ENCODE measurements at regions not wholly inside any gene's neighbourhood (a gene's known extent, or its start where the extent isn't known, plus 50 kb on each side); places are given as distances from the start of the nearest gene placed in this dataset.

DNA sequence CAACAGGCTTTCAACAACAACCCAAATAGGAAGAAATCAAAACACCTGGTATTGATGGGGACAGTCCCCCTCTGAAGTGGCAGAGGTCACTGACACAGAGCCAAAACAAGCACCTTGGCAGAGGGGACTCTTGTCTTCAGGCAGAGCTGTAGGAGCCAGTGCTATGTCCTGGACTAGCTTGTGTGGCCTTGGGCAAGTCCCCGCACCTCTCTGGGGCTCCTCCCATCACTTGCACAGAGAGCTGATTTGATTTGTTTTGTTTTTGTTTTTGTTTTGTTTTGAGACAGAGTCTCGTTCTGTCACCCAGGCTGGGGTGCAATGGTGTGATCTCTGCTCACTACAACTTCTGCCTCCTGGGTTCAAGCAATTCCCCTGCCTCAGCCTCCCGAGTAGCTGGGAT is 100.8 kb downstream of the C9orf50 start:
- Histone ChIP-seq H3K4me2 (no peak overlapping the region), H3F3A (replicated peaks; ENCODE audit: insufficient read depth) (no peaks in the 10 kb centered on the region), H3K9me2 (no peaks in the 10 kb centered on the region), H3K9me3 (0 out of 2 replicates have a peak, but pooled peaks cover 5% of the 10 kb centered on the region), H3K9ac (no peak overlapping the region), H3K79me2 (ENCODE audit: insufficient read depth) (no peaks in the 10 kb centered on the region), H3K27me3 (ENCODE audit: insufficient read depth) (no peaks in the 10 kb centered on the region), H4K20me1 (ENCODE audit: insufficient read depth) (no peaks in the 10 kb centered on the region), H2AFZ (ENCODE audit: low read depth) (no peak overlapping the region), H3K27ac (ENCODE audit: low read depth in 2 of 2, low read length in 1 of 2) (no peak overlapping the region), H3K4me3 (ENCODE audit: low read depth in 2 of 2, low read length in 1 of 2) (no peak overlapping the region), H3K4me1 (ENCODE audit: control insufficient read depth in 1 of 2, insufficient read depth in 2 of 2, low read depth in 1 of 2, low read length in 1 of 2) (peaks cover 0 to 13% of the 10 kb centered on the region in 2 experiments; a peak in 1 of 4 replicates), H3K36me3 (replicated peaks in 1 of 2; ENCODE audit: control insufficient read depth in 1 of 2, insufficient read depth in 2 of 2, low read length in 1 of 2) (no peaks in the 10 kb centered on the region)
- TF ChIP-seq RXRA (IDR thresholded peaks at IDR 0.05; ENCODE audit: borderline replicate concordance, low read depth) (no peak), JUND (IDR thresholded peaks at IDR 0.05) (no peak), RFX5 (IDR thresholded peaks at IDR 0.05; ENCODE audit: low read length) (no peak), TEAD4 (IDR thresholded peaks at IDR 0.05; ENCODE audit: borderline replicate concordance, insufficient read depth) (no peak), RAD21 (IDR thresholded peaks at IDR 0.05; ENCODE audit: low read length) (no peak), RCOR1 (IDR thresholded peaks at IDR 0.05; ENCODE audit: low read length) (no peak), SMC3 (IDR thresholded peaks at IDR 0.05; ENCODE audit: low read depth, low read length) (no peak), POLR2AphosphoS5 (IDR thresholded peaks at IDR 0.05; ENCODE audit: low read depth, low read length) (no peak), CHD2 (IDR thresholded peaks at IDR 0.05; ENCODE audit: low read length, partially characterized antibody) (no peak)
- TF ChIP-seq, protein P1, sequence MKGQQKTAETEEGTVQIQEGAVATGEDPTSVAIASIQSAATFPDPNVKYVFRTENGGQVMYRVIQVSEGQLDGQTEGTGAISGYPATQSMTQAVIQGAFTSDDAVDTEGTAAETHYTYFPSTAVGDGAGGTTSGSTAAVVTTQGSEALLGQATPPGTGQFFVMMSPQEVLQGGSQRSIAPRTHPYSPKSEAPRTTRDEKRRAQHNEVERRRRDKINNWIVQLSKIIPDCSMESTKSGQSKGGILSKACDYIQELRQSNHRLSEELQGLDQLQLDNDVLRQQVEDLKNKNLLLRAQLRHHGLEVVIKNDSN (IDR thresholded peaks at IDR 0.05; ENCODE audit: borderline replicate concordance, low read depth): no peak
- TF ChIP-seq, protein P2, sequence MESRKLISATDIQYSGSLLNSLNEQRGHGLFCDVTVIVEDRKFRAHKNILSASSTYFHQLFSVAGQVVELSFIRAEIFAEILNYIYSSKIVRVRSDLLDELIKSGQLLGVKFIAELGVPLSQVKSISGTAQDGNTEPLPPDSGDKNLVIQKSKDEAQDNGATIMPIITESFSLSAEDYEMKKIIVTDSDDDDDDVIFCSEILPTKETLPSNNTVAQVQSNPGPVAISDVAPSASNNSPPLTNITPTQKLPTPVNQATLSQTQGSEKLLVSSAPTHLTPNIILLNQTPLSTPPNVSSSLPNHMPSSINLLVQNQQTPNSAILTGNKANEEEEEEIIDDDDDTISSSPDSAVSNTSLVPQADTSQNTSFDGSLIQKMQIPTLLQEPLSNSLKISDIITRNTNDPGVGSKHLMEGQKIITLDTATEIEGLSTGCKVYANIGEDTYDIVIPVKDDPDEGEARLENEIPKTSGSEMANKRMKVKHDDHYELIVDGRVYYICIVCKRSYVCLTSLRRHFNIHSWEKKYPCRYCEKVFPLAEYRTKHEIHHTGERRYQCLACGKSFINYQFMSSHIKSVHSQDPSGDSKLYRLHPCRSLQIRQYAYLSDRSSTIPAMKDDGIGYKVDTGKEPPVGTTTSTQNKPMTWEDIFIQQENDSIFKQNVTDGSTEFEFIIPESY (IDR thresholded peaks at IDR 0.05; ENCODE audit: borderline replicate concordance, low read depth): no peak
- TF ChIP-seq, protein P3, sequence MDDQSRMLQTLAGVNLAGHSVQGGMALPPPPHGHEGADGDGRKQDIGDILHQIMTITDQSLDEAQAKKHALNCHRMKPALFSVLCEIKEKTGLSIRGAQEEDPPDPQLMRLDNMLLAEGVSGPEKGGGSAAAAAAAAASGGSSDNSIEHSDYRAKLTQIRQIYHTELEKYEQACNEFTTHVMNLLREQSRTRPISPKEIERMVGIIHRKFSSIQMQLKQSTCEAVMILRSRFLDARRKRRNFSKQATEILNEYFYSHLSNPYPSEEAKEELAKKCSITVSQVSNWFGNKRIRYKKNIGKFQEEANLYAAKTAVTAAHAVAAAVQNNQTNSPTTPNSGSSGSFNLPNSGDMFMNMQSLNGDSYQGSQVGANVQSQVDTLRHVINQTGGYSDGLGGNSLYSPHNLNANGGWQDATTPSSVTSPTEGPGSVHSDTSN (IDR thresholded peaks at IDR 0.05): no peak
- 71% methylated on average over 3 of the region's 3 CpGs for WGBS (ENCODE audit: low lambda C conversion rate)
- DNase-seq: no peak
- CTCF ChIA-PET: interaction anchor here (0.9 kb wide), 1 partner anchor 92 kb away, joined by 3 read pairs; no protein-coding TSS in a partner anchor
- POLR2A ChIA-PET: no interaction called here

DNA sequence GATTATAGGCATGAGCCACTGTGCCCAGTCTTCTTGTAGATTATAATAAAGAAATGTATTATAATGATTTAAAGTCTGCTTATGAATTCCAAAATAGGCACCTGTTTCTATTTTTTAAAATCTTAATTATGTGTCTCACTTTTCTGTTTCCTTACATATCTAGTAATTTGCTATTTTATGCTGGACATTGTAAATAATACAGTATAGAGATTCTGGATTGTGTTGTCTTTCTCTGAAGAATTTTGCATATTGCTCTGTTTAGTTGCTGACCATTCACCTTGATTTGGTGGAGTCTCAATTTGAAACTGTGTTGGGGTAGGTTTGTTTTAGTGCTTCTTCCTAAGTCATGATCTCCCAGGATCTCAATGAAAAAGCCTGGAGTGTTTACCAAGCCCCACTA is 102.8 kb downstream of the C9orf50 start:
- no peak overlapping the region for H3K9ac ChIP-seq
- H3K27me3 ChIP-seq (ENCODE audit: insufficient read depth): no peaks in the 10 kb centered on the region
- no peaks in the 10 kb centered on the region for H3K36me3 ChIP-seq (replicated peaks in 1 of 2; ENCODE audit: control insufficient read depth in 1 of 2, insufficient read depth in 2 of 2, low read length in 1 of 2)
- H2AFZ ChIP-seq (ENCODE audit: low read depth): no peak overlapping the region
- H3K4me1 ChIP-seq (ENCODE audit: control insufficient read depth in 1 of 2, insufficient read depth in 2 of 2, low read depth in 1 of 2, low read length in 1 of 2): no peaks in the 10 kb centered on the region
- no peaks in the 10 kb centered on the region for H4K20me1 ChIP-seq (ENCODE audit: insufficient read depth)
- no peak for DNase-seq
- ChIA-PET CTCF (no interaction called here), POLR2A (no interaction called here)
- no peaks in the 10 kb centered on the region for H3K9me2 ChIP-seq
- H3K79me2 ChIP-seq (ENCODE audit: insufficient read depth): no peaks in the 10 kb centered on the region
- H3F3A ChIP-seq (replicated peaks; ENCODE audit: insufficient read depth): peaks cover 4% of the 10 kb centered on the region
- H3K9me3 ChIP-seq: peaks cover 5% of the 10 kb centered on the region; the same call in 1 of the 2 replicates
- no peak overlapping the region for H3K4me3 ChIP-seq (ENCODE audit: low read depth in 2 of 2, low read length in 1 of 2)
- no peak overlapping the region for H3K4me2 ChIP-seq
- H3K27ac ChIP-seq (ENCODE audit: low read depth in 2 of 2, low read length in 1 of 2): no peak overlapping the region
- TF ChIP-seq, protein P4, sequence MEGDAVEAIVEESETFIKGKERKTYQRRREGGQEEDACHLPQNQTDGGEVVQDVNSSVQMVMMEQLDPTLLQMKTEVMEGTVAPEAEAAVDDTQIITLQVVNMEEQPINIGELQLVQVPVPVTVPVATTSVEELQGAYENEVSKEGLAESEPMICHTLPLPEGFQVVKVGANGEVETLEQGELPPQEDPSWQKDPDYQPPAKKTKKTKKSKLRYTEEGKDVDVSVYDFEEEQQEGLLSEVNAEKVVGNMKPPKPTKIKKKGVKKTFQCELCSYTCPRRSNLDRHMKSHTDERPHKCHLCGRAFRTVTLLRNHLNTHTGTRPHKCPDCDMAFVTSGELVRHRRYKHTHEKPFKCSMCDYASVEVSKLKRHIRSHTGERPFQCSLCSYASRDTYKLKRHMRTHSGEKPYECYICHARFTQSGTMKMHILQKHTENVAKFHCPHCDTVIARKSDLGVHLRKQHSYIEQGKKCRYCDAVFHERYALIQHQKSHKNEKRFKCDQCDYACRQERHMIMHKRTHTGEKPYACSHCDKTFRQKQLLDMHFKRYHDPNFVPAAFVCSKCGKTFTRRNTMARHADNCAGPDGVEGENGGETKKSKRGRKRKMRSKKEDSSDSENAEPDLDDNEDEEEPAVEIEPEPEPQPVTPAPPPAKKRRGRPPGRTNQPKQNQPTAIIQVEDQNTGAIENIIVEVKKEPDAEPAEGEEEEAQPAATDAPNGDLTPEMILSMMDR (IDR thresholded peaks at IDR 0.05): no peak
- TF ChIP-seq, protein P3 (IDR thresholded peaks at IDR 0.05): no peak
- TF ChIP-seq NFIC (IDR thresholded peaks at IDR 0.05; ENCODE audit: borderline replicate concordance) (no peak), POLR2AphosphoS5 (IDR thresholded peaks at IDR 0.05; ENCODE audit: low read depth, low read length) (no peak), SIN3A (IDR thresholded peaks at IDR 0.05; ENCODE audit: borderline replicate concordance, low read depth, low read length) (no peak), ELF1 (IDR thresholded peaks at IDR 0.05) (no peak), RAD21 (IDR thresholded peaks at IDR 0.05; ENCODE audit: low read length) (no peak), MXI1 (IDR thresholded peaks at IDR 0.05; ENCODE audit: low read depth, low read length) (no peak)
- TF ChIP-seq, protein P5, sequence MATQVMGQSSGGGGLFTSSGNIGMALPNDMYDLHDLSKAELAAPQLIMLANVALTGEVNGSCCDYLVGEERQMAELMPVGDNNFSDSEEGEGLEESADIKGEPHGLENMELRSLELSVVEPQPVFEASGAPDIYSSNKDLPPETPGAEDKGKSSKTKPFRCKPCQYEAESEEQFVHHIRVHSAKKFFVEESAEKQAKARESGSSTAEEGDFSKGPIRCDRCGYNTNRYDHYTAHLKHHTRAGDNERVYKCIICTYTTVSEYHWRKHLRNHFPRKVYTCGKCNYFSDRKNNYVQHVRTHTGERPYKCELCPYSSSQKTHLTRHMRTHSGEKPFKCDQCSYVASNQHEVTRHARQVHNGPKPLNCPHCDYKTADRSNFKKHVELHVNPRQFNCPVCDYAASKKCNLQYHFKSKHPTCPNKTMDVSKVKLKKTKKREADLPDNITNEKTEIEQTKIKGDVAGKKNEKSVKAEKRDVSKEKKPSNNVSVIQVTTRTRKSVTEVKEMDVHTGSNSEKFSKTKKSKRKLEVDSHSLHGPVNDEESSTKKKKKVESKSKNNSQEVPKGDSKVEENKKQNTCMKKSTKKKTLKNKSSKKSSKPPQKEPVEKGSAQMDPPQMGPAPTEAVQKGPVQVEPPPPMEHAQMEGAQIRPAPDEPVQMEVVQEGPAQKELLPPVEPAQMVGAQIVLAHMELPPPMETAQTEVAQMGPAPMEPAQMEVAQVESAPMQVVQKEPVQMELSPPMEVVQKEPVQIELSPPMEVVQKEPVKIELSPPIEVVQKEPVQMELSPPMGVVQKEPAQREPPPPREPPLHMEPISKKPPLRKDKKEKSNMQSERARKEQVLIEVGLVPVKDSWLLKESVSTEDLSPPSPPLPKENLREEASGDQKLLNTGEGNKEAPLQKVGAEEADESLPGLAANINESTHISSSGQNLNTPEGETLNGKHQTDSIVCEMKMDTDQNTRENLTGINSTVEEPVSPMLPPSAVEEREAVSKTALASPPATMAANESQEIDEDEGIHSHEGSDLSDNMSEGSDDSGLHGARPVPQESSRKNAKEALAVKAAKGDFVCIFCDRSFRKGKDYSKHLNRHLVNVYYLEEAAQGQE (IDR thresholded peaks at IDR 0.05; ENCODE audit: low read depth, low read length): no peak
